Body of pancreas (tissue), 4 donors: ENCODE measurements at regions not wholly inside any gene's neighbourhood (a gene's known extent, or its start where the extent isn't known, plus 50 kb on each side); places are given as distances from the start of the nearest gene placed in this dataset.

Experiments
- ATAC-seq: fragments of 150-250 bp; one replicate; pipeline ENCODE4 v1.9.1; 2016
- DNase-seq, 4 donors: peaks; one replicate each; pipeline ENCODE4 v3.0.0-alpha.2; 2019
- H3K27ac ChIP-seq, 4 donors: fragments of 200-600 bp; sonication (generic); 1 replicate in 3 of 4; 2 replicates in 1 of 4; pipeline versions ENCODE4 v1.5.1 to v1.6.1; 2016 to 2019; ENCODE audit warnings: mild to moderate bottlenecking in 1 of 4, mixed read lengths in 1 of 4, moderate library complexity in 1 of 4
- H3K27me3 ChIP-seq, 2 donors: fragments of 200-600 bp; sonication (generic); one replicate each; pipeline ENCODE4 v1.6.0; 2016; ENCODE audit warnings: mild to moderate bottlenecking in 1 of 2
- H3K36me3 ChIP-seq, 2 donors: fragments of 200-600 bp; sonication (generic); replicated peaks in 1 of 2; 2 replicates each; pipeline ENCODE4 v1.5.1; 2016; ENCODE audit warnings: low read depth in 2 of 2; ENCODE audit not compliant: insufficient read depth in 1 of 2
- H3K4me1 ChIP-seq: fragments of 200-600 bp; sonication (generic); one replicate; pipeline ENCODE4 v1.6.0; 2016
- H3K4me3 ChIP-seq, 2 donors: fragments of 200-600 bp; sonication (generic); 1 replicate in 1 of 2; 2 replicates in 1 of 2; pipeline ENCODE4 v1.5.1; 2016 to 2019
- H3K9me3 ChIP-seq, 3 donors: fragments of 200-600 bp; sonication (generic); 1 replicate in 2 of 3; 2 replicates in 1 of 3; pipeline ENCODE4 v1.5.1; 2016
- POLR2A ChIP-seq, 3 donors: fragments of 450-650 bp; IDR thresholded peaks; one replicate each; pipeline ENCODE4 v1.6.1; 2016; ENCODE audit warnings: antibody characterized with exemption in 3 of 3, mild to moderate bottlenecking in 2 of 3
- WGBS, 2 donors: methylation state at CpG; one replicate each; pipeline ENCODE4 v1.1.5; 2017; 5-methylcytosine and 5-hydroxymethylcytosine counted together
- intact Hi-C: fragments of 100-400 bp; cut with DNase I; formaldehyde crosslinking; loops from one replicate; pipeline ENCODE4 v1.15.1; 2023
- TF ChIP-seq, protein P1 (sequence below), 7 experiments: fragments of 450-650 bp in 4 of 7; fragments of 200-600 bp in 3 of 7; sonication (generic) in 3 of 7; IDR thresholded peaks; one replicate each; pipeline ENCODE4 v1.5.1; 2016 to 2019; ENCODE audit warnings: antibody characterized with exemption in 7 of 7

GRCh38 chr12:126602612-126603011 is 1537.4 kb downstream of the AACS start:
- intact Hi-C loops: no loop called here
- no peaks in the 10 kb centered on the region for H3K27me3 ChIP-seq
- ATAC-seq (no peak), DNase-seq (no peak)
- WGBS, 2 donors: 45 to 54% methylated on average over 7 of the region's 7 CpGs
- H3K36me3 ChIP-seq: no peaks in the 10 kb centered on the region
- H3K27ac ChIP-seq: peak overlapping the region in 3 of 4 donors; percentile 25 to 67 (median 41)
- H3K9me3 ChIP-seq: no peaks in the 10 kb centered on the region
- H3K4me1 ChIP-seq: peaks cover 38% of the 10 kb centered on the region
- TF ChIP-seq, protein P1, sequence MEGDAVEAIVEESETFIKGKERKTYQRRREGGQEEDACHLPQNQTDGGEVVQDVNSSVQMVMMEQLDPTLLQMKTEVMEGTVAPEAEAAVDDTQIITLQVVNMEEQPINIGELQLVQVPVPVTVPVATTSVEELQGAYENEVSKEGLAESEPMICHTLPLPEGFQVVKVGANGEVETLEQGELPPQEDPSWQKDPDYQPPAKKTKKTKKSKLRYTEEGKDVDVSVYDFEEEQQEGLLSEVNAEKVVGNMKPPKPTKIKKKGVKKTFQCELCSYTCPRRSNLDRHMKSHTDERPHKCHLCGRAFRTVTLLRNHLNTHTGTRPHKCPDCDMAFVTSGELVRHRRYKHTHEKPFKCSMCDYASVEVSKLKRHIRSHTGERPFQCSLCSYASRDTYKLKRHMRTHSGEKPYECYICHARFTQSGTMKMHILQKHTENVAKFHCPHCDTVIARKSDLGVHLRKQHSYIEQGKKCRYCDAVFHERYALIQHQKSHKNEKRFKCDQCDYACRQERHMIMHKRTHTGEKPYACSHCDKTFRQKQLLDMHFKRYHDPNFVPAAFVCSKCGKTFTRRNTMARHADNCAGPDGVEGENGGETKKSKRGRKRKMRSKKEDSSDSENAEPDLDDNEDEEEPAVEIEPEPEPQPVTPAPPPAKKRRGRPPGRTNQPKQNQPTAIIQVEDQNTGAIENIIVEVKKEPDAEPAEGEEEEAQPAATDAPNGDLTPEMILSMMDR (IDR thresholded peaks at IDR 0.05): no peak
- no peak for TF ChIP-seq POLR2A (IDR thresholded peaks at IDR 0.05)
- H3K4me3 ChIP-seq: no peak overlapping the region

- Histone ChIP-seq H3K4me1 (peaks cover 42% of the 10 kb centered on the region), H3K4me3 (no peak overlapping the region), H3K36me3 (no peaks in the 10 kb centered on the region), H3K27me3 (no peaks in the 10 kb centered on the region), H3K9me3 (peaks cover 0 to 11% (median 0%) of the 10 kb centered on the region in 3 donors), H3K27ac (peak overlapping the region in 2 of 4 donors; percentile 67 to 78)
- ATAC-seq: no peak
- no peak for TF ChIP-seq POLR2A (IDR thresholded peaks at IDR 0.05)
- intact Hi-C loops: no loop called here
- no peak for DNase-seq
- 48 to 72% methylated on average over 1 of the region's 1 CpG for WGBS, 2 donors
Measured at GRCh38 chr12:126607157-126607556, 1541.9 kb downstream of the AACS start.

GRCh38 chr12:126607867-126608266 is 1542.6 kb downstream of the AACS start:
- intact Hi-C loops: no loop called here
- H3K9me3 ChIP-seq: peaks cover 0 to 12% (median 0%) of the 10 kb centered on the region in 3 donors
- H3K4me1 ChIP-seq: peaks cover 35% of the 10 kb centered on the region
- H3K4me3 ChIP-seq: no peak overlapping the region
- ATAC-seq: peak; percentile 89
- no peaks in the 10 kb centered on the region for H3K36me3 ChIP-seq
- H3K27ac ChIP-seq: peak overlapping the region in 3 of 4 donors; percentile 55 to 78 (median 67)
- WGBS, 2 donors: 6 to 9% methylated on average over 1 of the region's 1 CpG
- TF ChIP-seq, protein P1 (IDR thresholded peaks at IDR 0.05): no peak
- no peak for TF ChIP-seq POLR2A (IDR thresholded peaks at IDR 0.05)
- no peaks in the 10 kb centered on the region for H3K27me3 ChIP-seq
- DNase-seq: no peak

GRCh38 chr12:126608607-126609175 is 1543.5 kb downstream of the AACS start:
- H3K4me1 ChIP-seq: peaks cover 33% of the 10 kb centered on the region
- H3K27ac ChIP-seq: peak overlapping the region in 3 of 4 donors; percentile 55 to 78 (median 67)
- no peaks in the 10 kb centered on the region for H3K27me3 ChIP-seq
- peaks cover 0 to 20% (median 0%) of the 10 kb centered on the region in 3 donors for H3K9me3 ChIP-seq
- TF ChIP-seq, protein P1 (IDR thresholded peaks at IDR 0.05): no peak
- no peak for TF ChIP-seq POLR2A (IDR thresholded peaks at IDR 0.05)
- intact Hi-C loops: no loop called here
- H3K4me3 ChIP-seq: no peak overlapping the region
- 60 to 73% methylated on average over 2 of the region's 2 CpGs for WGBS, 2 donors
- no peaks in the 10 kb centered on the region for H3K36me3 ChIP-seq
- DNase-seq (no peak), ATAC-seq (peak; percentile 62)

DNA sequence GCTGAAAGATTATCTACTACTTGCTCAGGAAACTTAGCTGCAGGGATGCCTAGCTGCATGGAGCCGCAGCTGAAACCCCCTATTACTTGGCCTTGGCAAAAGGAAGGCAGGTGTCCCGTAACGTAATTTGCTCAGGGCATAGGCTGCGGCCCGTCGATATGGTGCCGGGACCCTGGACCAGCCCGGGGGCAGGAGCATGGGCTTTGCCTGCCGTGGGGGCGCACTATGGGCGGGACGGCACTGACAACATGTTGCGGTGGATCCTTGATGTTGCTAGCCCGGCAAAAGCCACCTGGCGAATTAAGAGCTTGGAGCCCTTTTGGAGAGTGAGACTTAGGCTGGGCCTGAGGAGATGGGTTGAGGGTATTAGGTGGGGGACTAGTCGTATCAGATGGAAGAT is 1551.2 kb downstream of the AACS start:
- Histone ChIP-seq H3K4me1 (no peaks in the 10 kb centered on the region), H3K4me3 (no peak overlapping the region), H3K36me3 (no peaks in the 10 kb centered on the region), H3K27ac (no peak overlapping the region), H3K27me3 (no peaks in the 10 kb centered on the region), H3K9me3 (peaks cover 0 to 15% (median 0%) of the 10 kb centered on the region in 3 donors)
- no peak for TF ChIP-seq POLR2A (IDR thresholded peaks at IDR 0.05)
- TF ChIP-seq, protein P1 (IDR thresholded peaks at IDR 0.05): no peak
- intact Hi-C loops: no loop called here
- 95% methylated on average over 16 of the region's 16 CpGs for WGBS, 2 donors
- no peak for ATAC-seq
- no peak for DNase-seq
